Adipocyte (in vitro differentiated cells): ENCODE measurements at regions not wholly inside any gene's neighbourhood (a gene's known extent, or its start where the extent isn't known, plus 50 kb on each side); places are given as distances from the start of the nearest gene placed in this dataset.

Source experiments
- DNase-seq: peaks from one replicate; pipeline ENCODE4 v3.0.0-alpha.2; 2015; ENCODE audit warnings: low read depth
- H3K27me3 ChIP-seq: replicated peaks from 2 replicates; pipeline ENCODE4 v1.7.0; 2013; ENCODE audit warnings: mild to moderate bottlenecking, low read length, moderate library complexity; ENCODE audit not compliant: control insufficient read depth, insufficient read depth
- H3K36me3 ChIP-seq: 2 replicates; pipeline ENCODE4 v1.7.0; 2013; ENCODE audit warnings: low read length, mild to moderate bottlenecking, moderate library complexity; ENCODE audit not compliant: control insufficient read depth, insufficient read depth, severe bottlenecking
- H3K4me1 ChIP-seq: 2 replicates; pipeline ENCODE4 v1.7.0; 2013; ENCODE audit warnings: mild to moderate bottlenecking, low read length, moderate library complexity; ENCODE audit not compliant: control insufficient read depth, insufficient read depth
- H3K4me3 ChIP-seq: 2 replicates; pipeline ENCODE4 v1.7.0; 2013; ENCODE audit warnings: mild to moderate bottlenecking, low read length, moderate library complexity
- H3K9ac ChIP-seq: 2 replicates; pipeline ENCODE4 v1.7.0; 2013; ENCODE audit warnings: mild to moderate bottlenecking, low read length, moderate library complexity
- H3K9me3 ChIP-seq: 2 replicates; pipeline ENCODE4 v1.7.0; 2013; ENCODE audit warnings: mild to moderate bottlenecking, low read length, moderate library complexity; ENCODE audit not compliant: control insufficient read depth

DNA sequence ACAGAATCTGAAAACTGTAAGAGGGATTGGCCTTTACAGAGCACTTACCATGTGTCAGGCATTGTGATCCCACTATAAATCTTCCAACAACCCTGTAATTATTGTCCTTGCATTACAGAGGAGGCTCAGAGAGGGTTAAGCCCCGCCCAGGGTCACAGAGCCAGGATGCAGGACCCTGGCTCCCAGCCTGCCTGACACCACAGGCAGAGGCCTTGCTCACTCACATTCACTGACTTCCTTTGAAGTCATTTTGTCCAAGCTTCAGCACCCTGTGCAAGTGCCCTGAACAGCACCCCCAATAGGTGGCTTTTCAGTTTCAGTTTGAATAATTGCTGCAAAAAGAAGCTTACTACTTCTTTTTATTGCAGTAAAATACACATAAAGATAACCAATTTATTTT lies 256.8 kb upstream of the NFIA start:
- Histone ChIP-seq H3K4me1 (no peaks in the 10 kb centered on the region), H3K36me3 (no peaks in the 10 kb centered on the region), H3K9me3 (peaks cover 7% of the 10 kb centered on the region), H3K9ac (no peak overlapping the region), H3K27me3 (no peaks in the 10 kb centered on the region), H3K4me3 (no peak overlapping the region)
- no peak for DNase-seq

GRCh38 chr1:60823151-60823550 lies 259.2 kb upstream of the NFIA start:
- H3K4me1 ChIP-seq: peaks cover 6% of the 10 kb centered on the region
- DNase-seq: no peak
- no peaks in the 10 kb centered on the region for H3K27me3 ChIP-seq
- peaks cover 7% of the 10 kb centered on the region for H3K9me3 ChIP-seq
- no peak overlapping the region for H3K9ac ChIP-seq
- H3K36me3 ChIP-seq: no peaks in the 10 kb centered on the region
- H3K4me3 ChIP-seq: no peak overlapping the region

DNA sequence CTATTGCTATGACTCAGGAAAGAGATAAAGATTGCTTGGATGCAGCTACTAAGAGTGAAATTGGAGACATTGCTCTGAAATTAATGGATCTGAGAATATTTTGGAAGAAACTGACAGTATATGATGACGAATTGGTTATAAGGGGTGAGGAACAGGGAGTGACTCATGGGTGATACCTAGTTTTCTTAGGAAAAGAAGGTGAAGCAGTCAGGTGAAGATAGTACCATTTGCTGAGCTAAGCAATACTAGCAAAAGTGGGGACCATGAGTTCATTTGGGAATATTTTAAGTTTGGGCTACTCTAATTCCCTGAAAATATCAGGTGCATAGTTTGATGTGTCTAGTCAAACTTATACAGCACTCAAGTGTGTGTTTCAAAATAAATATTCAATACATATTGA lies 260.1 kb upstream of the NFIA start:
- H3K27me3 ChIP-seq: no peaks in the 10 kb centered on the region
- H3K9ac ChIP-seq: no peak overlapping the region
- peaks cover 7% of the 10 kb centered on the region for H3K9me3 ChIP-seq
- no peak for DNase-seq
- no peaks in the 10 kb centered on the region for H3K36me3 ChIP-seq
- H3K4me1 ChIP-seq: peaks cover 6% of the 10 kb centered on the region
- H3K4me3 ChIP-seq: no peak overlapping the region

- Histone ChIP-seq H3K9me3 (peaks cover 7% of the 10 kb centered on the region), H3K4me1 (peaks cover 6% of the 10 kb centered on the region), H3K36me3 (no peaks in the 10 kb centered on the region), H3K27me3 (no peaks in the 10 kb centered on the region), H3K9ac (no peak overlapping the region), H3K4me3 (no peak overlapping the region)
- no peak for DNase-seq
Observed at GRCh38 chr1:60821156-60821555, 261.2 kb upstream of the NFIA start.

DNA sequence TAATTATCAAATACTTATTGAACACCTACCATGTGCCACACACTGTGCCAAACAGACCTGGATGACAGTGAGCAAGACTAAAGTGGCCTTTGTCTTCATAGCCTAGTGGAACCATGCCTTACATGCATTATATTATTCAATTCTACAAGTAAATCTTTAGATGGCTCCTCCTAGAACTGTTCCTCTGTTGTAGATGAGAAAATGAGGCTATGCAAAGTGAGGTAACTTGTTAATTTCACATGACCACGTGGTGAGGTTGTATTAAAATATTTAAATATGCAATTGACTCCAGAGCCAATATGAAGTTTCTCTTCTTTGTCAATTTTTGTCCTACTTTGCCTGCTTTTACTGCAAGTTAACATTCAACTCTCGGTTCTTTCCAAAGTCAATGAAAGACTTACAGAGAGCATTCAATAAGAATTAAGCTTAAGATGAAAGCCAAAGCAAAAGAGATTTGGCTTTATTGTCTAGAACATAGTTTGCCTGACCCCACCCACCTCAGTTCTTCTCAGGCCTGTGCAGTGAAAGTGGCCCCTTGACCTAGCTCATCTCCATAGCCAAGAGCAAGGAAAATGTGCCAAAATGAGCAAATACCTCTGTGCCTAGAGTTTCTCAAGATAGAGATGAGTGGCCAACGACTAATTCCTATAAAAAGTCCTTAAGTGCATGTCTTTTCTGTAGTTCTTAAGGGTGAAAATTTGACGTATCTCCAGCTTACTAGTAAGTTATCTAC lies 263.2 kb upstream of the NFIA start:
- H3K9ac ChIP-seq: no peak overlapping the region
- H3K9me3 ChIP-seq: peaks cover 7% of the 10 kb centered on the region
- no peak for DNase-seq
- no peak overlapping the region for H3K4me3 ChIP-seq
- no peaks in the 10 kb centered on the region for H3K36me3 ChIP-seq
- peaks cover 6% of the 10 kb centered on the region for H3K4me1 ChIP-seq
- H3K27me3 ChIP-seq: no peaks in the 10 kb centered on the region

DNA sequence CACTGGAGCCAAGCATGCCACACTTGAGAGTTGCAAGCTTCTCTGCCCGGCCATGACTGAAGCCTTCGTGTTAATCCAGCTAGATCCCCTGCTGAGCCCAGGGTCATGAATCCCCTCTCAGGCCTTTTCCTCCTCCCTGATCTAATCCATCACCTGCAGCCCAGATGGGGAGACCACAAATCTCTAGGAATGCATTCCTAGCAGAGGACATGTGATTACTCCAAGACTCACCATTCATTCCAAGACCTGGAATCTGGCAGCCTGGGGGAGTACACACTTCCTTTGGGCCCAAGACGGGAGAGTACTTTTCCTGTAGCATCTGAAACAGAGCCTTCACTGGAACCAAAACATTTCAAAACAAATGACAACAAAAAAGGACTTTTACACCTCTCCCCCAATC lies 269.3 kb upstream of the NFIA start:
- H3K36me3 ChIP-seq: no peaks in the 10 kb centered on the region
- H3K4me3 ChIP-seq: no peak overlapping the region
- no peaks in the 10 kb centered on the region for H3K9me3 ChIP-seq
- H3K27me3 ChIP-seq: no peaks in the 10 kb centered on the region
- no peaks in the 10 kb centered on the region for H3K4me1 ChIP-seq
- DNase-seq: peak; percentile 2
- H3K9ac ChIP-seq: no peak overlapping the region

GRCh38 chr1:60809204-60809980 lies 273.0 kb upstream of the NFIA start:
- Histone ChIP-seq H3K27me3 (no peaks in the 10 kb centered on the region), H3K9me3 (peaks cover 15% of the 10 kb centered on the region), H3K36me3 (no peaks in the 10 kb centered on the region), H3K9ac (no peak overlapping the region), H3K4me3 (no peak overlapping the region), H3K4me1 (no peaks in the 10 kb centered on the region)
- peak; percentile 27 for DNase-seq

DNA sequence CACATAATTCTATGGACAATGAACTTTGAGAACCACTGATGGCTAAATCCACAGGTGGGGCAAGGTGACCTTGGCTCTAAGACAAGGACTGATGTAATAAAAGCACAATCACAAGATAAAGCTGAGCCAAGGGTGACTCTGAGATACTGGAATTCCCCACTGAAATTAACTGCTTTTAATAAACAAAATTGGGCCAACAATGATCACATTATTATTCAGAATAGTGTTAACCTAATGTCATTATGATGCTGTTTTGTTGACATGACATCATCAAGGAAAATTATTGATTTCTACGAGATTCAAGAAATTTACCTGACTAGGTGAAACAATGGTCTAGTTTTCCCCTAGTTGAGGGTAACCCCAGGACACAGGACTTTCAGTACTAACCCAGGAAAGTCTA lies 273.7 kb upstream of the NFIA start:
- Histone ChIP-seq H3K9me3 (peaks cover 15% of the 10 kb centered on the region), H3K4me1 (no peaks in the 10 kb centered on the region), H3K27me3 (no peaks in the 10 kb centered on the region), H3K9ac (no peak overlapping the region), H3K36me3 (no peaks in the 10 kb centered on the region), H3K4me3 (no peak overlapping the region)
- DNase-seq: no peak

DNA sequence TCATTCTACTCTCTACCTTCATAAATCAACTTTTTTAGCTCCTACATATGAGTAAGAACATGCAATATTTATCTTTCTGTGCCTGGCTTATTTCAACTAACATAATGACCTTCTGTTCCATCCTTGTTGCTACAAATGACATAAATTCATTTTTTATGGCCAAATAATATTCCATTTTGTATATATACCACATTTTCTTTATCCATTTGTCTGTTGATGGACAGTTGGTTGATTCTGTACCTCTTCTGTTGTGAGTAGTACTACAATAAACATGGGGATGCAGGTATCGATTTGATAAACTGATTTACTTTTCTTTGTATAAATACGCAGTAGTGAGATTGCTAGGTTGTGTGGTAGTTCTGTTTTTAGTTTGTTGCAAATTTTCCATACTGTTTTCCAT lies 279.5 kb upstream of the NFIA start:
- H3K27me3 ChIP-seq: no peaks in the 10 kb centered on the region
- H3K4me1 ChIP-seq: no peaks in the 10 kb centered on the region
- H3K9ac ChIP-seq: no peak overlapping the region
- no peaks in the 10 kb centered on the region for H3K36me3 ChIP-seq
- H3K4me3 ChIP-seq: no peak overlapping the region
- peaks cover 19% of the 10 kb centered on the region for H3K9me3 ChIP-seq
- no peak for DNase-seq

- Histone ChIP-seq H3K4me1 (no peaks in the 10 kb centered on the region), H3K9ac (no peak overlapping the region), H3K9me3 (no peaks in the 10 kb centered on the region), H3K27me3 (peaks cover 4% of the 10 kb centered on the region), H3K4me3 (no peak overlapping the region), H3K36me3 (no peaks in the 10 kb centered on the region)
- DNase-seq: no peak
Observed at GRCh38 chr1:60797351-60797750, 285.0 kb upstream of the NFIA start.

DNA sequence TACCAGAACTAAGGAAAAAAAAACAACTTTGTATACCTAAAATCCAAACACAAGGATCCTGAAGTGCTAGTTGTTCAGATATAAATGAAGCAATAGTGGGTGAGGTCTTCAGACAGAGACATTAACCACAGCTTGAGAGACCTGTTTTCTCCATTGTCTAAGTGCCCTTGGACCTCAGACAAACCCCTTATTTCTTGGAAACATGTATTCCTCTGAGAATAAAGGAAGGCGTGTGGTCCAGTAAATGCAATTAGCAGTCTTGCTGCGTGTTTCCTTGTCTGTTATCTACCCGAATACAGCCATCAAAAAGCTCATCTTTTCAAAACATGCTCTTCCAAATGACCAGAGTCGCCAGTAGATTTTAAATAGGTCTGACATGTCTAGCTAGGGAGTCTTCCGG lies 291.1 kb upstream of the NFIA start:
- H3K9me3 ChIP-seq: no peaks in the 10 kb centered on the region
- H3K4me1 ChIP-seq: no peaks in the 10 kb centered on the region
- H3K9ac ChIP-seq: no peak overlapping the region
- H3K27me3 ChIP-seq: peaks cover 3% of the 10 kb centered on the region
- no peaks in the 10 kb centered on the region for H3K36me3 ChIP-seq
- no peak overlapping the region for H3K4me3 ChIP-seq
- DNase-seq: no peak
